ENCODE measurements at regions not wholly inside any gene's neighbourhood (a gene's known extent, or its start where the extent isn't known, plus 50 kb on each side); places are given as distances from the start of the nearest gene placed in this dataset.

DNA sequence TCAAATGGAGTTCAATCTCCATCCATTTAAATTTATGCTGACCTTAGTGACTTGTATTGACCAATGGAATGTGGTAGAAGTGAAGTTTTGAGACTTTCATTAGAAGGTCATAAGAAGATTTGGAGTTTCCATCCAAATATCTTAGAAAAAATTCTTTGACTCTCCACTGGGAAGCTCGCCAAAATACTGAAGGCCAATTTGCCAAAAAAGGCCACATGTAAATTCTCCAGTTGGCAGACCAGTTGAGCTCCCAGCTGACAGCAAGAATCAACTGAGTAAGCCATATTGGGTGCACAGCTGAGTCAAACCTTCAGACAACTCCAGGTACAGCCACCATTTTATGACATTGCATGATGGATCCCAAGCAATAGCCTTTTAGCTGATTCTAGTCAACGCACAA, 228.3 kb upstream of the SETBP1 start:
- Mint-ChIP-seq H3K36me3 (ENCODE audit: insufficient read depth) (no peaks in the 10 kb centered on the region), H3K4me1 (ENCODE audit: low read depth in 2 of 2) (no peaks in the 10 kb centered on the region), H3K4me3 (no peak overlapping the region), H3K9me3 (no peaks in the 10 kb centered on the region), H3K27me3 (no peaks in the 10 kb centered on the region), H3K27ac (no peak overlapping the region)
- no peak for DNase-seq
- ATAC-seq (replicated peaks): no peak

DNA sequence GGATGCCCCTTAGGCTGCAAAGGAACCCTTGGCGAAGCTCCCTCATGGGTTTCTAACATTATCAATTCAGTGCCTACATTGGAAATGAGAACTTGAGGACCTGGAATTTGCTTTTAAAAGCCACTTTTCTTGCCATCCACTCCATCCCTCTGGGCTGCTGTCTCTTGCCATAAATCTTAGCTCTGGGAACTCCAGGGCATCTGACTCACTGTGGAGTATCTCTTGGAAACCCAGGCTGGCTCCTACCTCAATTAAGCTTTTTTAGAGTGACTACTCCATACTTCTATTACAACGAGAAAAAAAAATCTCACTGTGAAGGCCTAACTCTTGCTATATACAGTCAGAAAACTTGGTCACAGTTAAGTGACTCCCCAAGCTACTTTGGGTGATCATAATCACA, 227.2 kb upstream of the SETBP1 start:
- no peaks in the 10 kb centered on the region for H3K4me1 Mint-ChIP-seq (ENCODE audit: low read depth in 2 of 2)
- ATAC-seq (replicated peaks) (no peak), DNase-seq (no peak)
- no peaks in the 10 kb centered on the region for H3K27me3 Mint-ChIP-seq
- H3K4me3 Mint-ChIP-seq: no peak overlapping the region
- no peak overlapping the region for H3K27ac Mint-ChIP-seq
- H3K36me3 Mint-ChIP-seq (ENCODE audit: insufficient read depth): no peaks in the 10 kb centered on the region
- H3K9me3 Mint-ChIP-seq: no peaks in the 10 kb centered on the region

DNA sequence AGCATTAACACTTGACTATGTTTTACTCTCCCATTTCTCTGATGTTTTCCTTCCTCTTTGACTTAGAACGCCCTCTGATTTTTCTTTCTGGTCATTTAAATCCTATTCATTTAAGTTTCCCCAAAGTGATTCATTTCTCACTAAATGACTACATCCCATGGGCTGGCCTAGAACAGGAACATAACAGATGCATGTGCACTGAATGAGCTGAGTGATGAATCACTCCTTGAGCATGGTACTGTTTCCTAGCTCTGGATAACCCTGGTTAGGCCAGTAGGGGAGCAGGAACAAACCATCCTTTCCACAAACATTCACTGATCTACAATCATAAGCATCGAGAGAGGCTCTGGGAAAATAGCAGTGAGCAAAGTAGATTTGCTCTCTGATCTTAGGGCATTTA, 221.9 kb upstream of the SETBP1 start:
- DNase-seq: no peak
- no peak overlapping the region for H3K4me3 Mint-ChIP-seq

DNA sequence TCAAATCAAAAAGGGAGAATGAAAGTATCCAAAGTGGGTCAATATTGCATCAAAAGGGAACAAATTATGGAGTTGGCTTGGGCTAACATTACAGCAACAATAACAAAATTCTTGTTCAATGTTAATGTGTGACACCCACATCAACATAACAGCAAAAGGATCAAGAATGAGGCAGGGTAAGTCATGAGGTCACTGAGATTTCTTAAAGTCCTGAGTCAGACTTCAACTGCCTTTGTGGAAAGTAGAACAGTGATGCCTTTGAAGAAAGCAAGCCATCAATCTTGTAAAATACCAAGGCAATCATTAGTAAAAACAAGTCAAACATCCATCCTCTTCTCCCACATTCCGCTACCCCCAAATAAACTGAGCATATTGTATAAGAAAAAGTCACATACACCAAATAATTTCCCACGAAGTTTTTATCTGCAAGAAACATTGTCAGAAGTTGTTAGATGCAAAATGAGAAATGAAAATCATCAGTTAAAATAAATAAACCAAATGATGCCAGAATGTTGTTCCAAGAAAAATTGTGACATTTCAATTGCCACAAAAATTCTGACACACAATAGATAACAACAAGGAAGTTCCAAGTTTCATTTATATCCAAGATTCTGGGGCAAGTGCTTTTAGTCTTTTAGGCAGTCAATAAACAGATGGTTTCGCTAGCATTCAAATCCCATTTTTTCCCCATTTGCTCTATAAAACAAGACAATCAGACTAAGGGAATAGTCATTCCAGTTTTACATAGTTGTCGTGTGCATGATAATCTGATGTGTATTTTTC, 216.1 kb upstream of the SETBP1 start:
- no peak overlapping the region for H3K27ac Mint-ChIP-seq
- H3K27me3 Mint-ChIP-seq: peaks cover 0 to 6% of the 10 kb centered on the region in 2 donors
- no peak for ATAC-seq (replicated peaks)
- H3K4me3 Mint-ChIP-seq: no peak overlapping the region
- H3K9me3 Mint-ChIP-seq: no peaks in the 10 kb centered on the region
- DNase-seq: no peak
- H3K4me1 Mint-ChIP-seq (ENCODE audit: low read depth in 2 of 2): no peaks in the 10 kb centered on the region
- H3K36me3 Mint-ChIP-seq (ENCODE audit: insufficient read depth): no peaks in the 10 kb centered on the region

More for the DNA sequence above, 221.9 kb upstream of the SETBP1 start:
- no peak for ATAC-seq (replicated peaks)
- no peaks in the 10 kb centered on the region for H3K9me3 Mint-ChIP-seq
- no peaks in the 10 kb centered on the region for H3K4me1 Mint-ChIP-seq (ENCODE audit: low read depth in 2 of 2)
- no peaks in the 10 kb centered on the region for H3K36me3 Mint-ChIP-seq (ENCODE audit: insufficient read depth)
- no peaks in the 10 kb centered on the region for H3K27me3 Mint-ChIP-seq
- no peak overlapping the region for H3K27ac Mint-ChIP-seq

DNA sequence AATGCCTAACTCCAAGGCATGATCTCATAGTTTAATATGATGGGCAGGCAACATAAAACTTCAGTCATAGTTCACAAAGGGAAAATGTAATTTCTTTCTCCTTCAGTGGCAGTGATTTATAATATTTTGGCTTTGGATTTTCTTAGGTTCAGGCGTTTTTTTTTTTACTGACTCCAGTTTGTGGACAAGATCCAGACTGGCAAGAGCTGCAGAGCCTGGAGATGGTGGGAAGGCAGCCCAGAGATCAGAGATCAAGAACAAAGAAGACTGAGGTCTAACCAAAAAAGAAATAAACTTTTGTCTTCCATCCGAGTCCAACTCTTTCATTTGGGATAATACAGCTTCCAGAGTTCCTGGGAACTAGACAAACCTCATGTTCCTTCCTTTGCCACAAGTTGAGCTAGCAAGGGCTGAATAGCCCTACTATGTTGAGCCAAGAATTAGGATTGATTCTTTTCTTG, 215.3 kb upstream of the SETBP1 start:
- no peak for DNase-seq
- Mint-ChIP-seq H3K27me3 (peaks cover 0 to 6% of the 10 kb centered on the region in 2 donors), H3K9me3 (no peaks in the 10 kb centered on the region), H3K4me3 (no peak overlapping the region), H3K27ac (no peak overlapping the region), H3K36me3 (ENCODE audit: insufficient read depth) (no peaks in the 10 kb centered on the region), H3K4me1 (ENCODE audit: low read depth in 2 of 2) (no peaks in the 10 kb centered on the region)
- no peak for ATAC-seq (replicated peaks)

DNA sequence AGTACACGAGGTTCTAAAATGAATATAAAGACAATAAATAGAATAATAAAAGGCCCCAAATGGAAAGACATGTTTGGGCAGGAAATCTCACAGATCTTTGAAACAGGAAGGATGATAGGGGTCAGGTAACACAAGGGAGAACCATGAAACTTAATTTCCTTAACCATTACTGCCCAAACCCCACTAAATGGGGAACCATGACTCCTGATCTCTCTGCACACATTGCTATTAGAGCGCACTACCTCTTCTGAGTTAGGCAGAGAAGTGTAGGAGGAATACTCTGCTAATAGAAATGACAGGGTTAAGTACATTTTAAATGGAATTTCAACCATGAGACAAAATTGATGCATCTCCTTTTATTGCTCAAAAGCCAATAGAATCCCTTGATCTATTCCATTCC, 213.7 kb upstream of the SETBP1 start:
- Mint-ChIP-seq H3K4me1 (ENCODE audit: low read depth in 2 of 2) (no peaks in the 10 kb centered on the region), H3K4me3 (no peak overlapping the region), H3K9me3 (no peaks in the 10 kb centered on the region), H3K27me3 (peaks cover 0 to 6% of the 10 kb centered on the region in 2 donors), H3K27ac (no peak overlapping the region), H3K36me3 (ENCODE audit: insufficient read depth) (no peaks in the 10 kb centered on the region)
- DNase-seq (no peak), ATAC-seq (replicated peaks) (no peak)

DNA sequence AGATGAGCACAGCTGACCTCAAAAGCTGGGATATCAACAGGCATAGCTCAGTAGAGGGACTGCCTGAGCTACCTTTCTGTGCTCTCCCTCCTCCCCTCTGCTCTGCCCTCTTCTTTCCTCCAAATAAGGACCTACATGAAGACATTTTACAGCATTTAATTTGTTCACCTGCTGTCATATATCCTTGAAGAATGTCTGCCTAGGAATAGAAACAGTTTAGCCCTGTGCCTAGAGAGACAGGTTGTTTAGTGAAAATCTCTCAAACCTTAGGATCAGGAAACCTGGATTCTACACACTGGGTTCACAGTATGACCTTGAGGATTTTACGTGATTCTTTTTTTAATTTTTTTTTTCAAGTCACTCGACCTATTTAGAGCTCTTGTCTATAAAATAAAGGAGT, 213.0 kb upstream of the SETBP1 start:
- ATAC-seq (replicated peaks) (no peak), DNase-seq (no peak)
- H3K4me3 Mint-ChIP-seq: no peak overlapping the region
- no peaks in the 10 kb centered on the region for H3K36me3 Mint-ChIP-seq (ENCODE audit: insufficient read depth)
- H3K27ac Mint-ChIP-seq: no peak overlapping the region
- H3K4me1 Mint-ChIP-seq (ENCODE audit: low read depth in 2 of 2): no peaks in the 10 kb centered on the region
- no peaks in the 10 kb centered on the region for H3K9me3 Mint-ChIP-seq
- peaks cover 0 to 6% of the 10 kb centered on the region in 2 donors for H3K27me3 Mint-ChIP-seq

DNA sequence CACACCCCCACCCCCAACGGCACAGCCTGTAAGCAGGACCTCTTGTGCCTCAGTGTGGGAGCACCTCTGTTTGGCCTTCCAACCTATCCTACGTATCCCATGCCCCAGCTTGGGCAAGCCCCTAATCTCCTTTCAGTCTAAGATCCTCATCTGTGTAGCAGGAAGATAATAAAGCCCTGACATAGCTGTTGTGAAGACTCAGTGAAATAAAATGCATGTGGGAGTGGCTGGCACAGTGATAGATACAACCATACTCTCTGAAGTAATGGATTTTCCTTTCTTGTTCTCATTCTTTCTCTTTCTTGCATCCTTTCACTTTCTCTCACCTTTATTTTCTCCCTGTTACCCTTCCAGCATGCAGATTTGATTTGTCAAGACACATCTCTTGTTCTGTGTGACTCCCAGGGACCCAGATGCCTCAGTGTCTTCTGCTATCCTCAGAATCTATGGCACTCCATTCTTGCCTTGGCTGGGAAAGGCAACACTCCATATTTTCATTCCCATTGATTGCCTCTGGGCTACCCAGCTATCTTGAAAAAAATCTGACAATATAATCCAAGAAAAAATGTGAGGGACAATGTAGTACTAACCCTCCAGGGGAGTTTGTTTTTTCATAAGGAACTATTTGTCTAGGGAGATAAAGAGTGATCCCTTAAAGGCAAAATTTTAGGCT, 207.2 kb upstream of the SETBP1 start:
- DNase-seq: no peak
- Mint-ChIP-seq H3K27ac (no peak overlapping the region), H3K4me3 (no peak overlapping the region), H3K36me3 (ENCODE audit: insufficient read depth) (no peaks in the 10 kb centered on the region), H3K4me1 (ENCODE audit: low read depth in 2 of 2) (no peaks in the 10 kb centered on the region), H3K27me3 (peaks cover 11 to 13% of the 10 kb centered on the region in 2 donors), H3K9me3 (peaks cover 0 to 5% of the 10 kb centered on the region in 2 donors)
- no peak for ATAC-seq (replicated peaks)

DNA sequence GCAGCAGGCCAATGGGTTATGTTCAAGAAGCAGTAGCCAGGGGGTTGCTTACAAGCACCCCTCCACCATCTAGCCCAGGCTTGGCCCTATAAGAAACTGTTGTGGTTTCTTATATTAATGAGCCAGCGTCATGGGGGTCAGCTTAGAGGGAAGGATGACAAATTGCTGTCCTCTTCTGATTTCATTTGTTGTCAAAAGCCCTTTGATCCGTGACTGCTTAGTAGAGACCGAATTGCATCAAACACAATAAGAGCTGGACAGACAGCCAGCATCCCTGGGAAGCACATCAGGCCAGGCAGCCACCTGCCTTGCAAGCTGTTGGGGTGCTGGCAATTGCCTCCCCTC, 206.6 kb upstream of the SETBP1 start:
- Mint-ChIP-seq H3K27me3 (peaks cover 11 to 12% of the 10 kb centered on the region in 2 donors), H3K9me3 (peaks cover 0 to 9% of the 10 kb centered on the region in 2 donors), H3K27ac (no peak overlapping the region), H3K4me1 (ENCODE audit: low read depth in 2 of 2) (no peaks in the 10 kb centered on the region), H3K4me3 (no peak overlapping the region), H3K36me3 (ENCODE audit: insufficient read depth) (no peaks in the 10 kb centered on the region)
- DNase-seq: no peak
- no peak for ATAC-seq (replicated peaks)

DNA sequence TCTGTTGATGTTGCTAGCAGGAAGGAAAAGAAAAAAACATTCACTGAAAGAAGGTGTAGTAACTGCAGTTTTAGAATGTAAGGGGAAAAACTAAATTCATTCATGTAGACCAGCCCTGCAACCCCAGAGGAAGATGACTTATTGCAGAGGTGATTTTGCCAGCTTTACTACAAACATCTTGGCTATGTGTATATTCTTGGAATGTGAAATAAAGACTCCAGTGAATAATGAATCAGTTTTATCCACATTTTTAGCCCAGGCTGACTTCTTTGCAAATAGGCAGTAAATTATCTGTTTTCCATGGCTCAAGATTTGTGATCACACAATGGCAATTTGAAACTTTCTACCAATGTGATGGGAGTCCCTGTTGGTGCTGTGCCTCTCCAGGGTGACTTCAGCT, 206.1 kb upstream of the SETBP1 start:
- Mint-ChIP-seq H3K27me3 (peaks cover 11 to 12% of the 10 kb centered on the region in 2 donors), H3K27ac (no peak overlapping the region), H3K36me3 (ENCODE audit: insufficient read depth) (no peaks in the 10 kb centered on the region), H3K4me1 (ENCODE audit: low read depth in 2 of 2) (no peaks in the 10 kb centered on the region), H3K4me3 (no peak overlapping the region), H3K9me3 (peaks cover 0 to 9% of the 10 kb centered on the region in 2 donors)
- DNase-seq (no peak), ATAC-seq (replicated peaks) (no peak)

DNA sequence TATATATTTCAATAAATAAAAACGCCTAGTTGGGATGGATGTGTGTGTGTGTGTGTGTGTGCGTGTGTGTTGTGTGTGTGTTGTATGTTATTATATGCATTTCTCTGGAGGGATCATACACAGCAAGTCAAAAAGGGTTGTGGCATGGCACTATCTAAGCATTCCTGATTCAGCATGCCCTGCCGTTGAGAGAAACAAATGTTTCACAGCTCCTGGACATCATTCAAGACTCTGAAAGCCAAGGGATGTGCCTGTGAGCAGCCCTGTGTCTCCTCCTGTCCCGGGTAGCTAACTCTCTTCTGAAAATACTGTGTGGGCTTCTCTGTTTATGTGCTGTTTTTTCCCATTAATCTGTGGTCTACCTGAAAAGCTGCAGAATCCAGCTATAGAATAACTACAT, 197.9 kb upstream of the SETBP1 start:
- DNase-seq: no peak
- peaks cover 3% of the 10 kb centered on the region for H3K36me3 Mint-ChIP-seq (ENCODE audit: insufficient read depth)
- no peak for ATAC-seq (replicated peaks)
- no peak overlapping the region for H3K4me3 Mint-ChIP-seq
- no peak overlapping the region for H3K27ac Mint-ChIP-seq
- peaks cover 0 to 9% of the 10 kb centered on the region in 2 donors for H3K9me3 Mint-ChIP-seq
- peaks cover 5 to 13% of the 10 kb centered on the region in 2 donors for H3K27me3 Mint-ChIP-seq
- no peaks in the 10 kb centered on the region for H3K4me1 Mint-ChIP-seq (ENCODE audit: low read depth in 2 of 2)

DNA sequence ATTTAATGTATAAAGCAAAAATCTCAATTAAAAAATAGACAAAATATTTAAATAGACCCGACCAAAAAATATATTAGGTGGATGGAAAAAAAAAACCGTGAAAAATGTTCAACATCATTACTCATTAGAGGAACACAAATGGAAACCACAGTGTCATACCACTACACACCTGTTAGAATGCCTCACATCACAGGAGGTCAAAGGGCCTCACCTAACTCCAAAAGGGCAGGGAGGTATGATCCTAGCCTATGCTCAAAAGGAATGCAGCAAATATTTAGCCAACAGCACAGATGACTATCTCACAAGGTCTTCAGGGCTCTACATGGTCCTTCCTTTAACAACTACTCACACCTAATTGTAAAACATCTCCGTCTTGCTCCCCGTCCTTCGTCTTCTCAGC, 185.5 kb upstream of the SETBP1 start:
- DNase-seq: no peak
- Mint-ChIP-seq H3K27ac (no peak overlapping the region), H3K4me1 (ENCODE audit: low read depth in 2 of 2) (no peaks in the 10 kb centered on the region), H3K4me3 (no peak overlapping the region), H3K36me3 (ENCODE audit: insufficient read depth) (no peaks in the 10 kb centered on the region), H3K9me3 (no peaks in the 10 kb centered on the region), H3K27me3 (peaks cover 0 to 6% of the 10 kb centered on the region in 2 donors)
- no peak for ATAC-seq (replicated peaks)

DNA sequence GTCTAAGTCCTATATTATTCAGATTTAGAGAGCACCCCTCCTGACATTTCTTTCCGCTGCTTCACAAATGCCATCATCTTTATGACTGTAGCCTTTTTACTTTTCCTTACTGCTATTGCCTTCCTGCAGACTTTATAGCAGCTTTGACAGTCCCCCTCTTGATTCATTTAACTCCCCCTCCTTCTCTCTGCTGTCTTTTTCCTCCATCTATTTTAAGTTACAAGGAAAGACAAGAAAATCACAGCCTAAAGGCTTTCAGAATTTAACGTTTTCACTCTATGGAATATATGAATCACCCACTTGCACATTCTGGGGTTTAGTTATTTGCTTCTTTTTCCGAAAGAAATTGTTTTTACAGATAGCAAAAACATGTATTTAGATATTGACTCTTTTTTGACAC, 183.4 kb upstream of the SETBP1 start:
- H3K4me1 Mint-ChIP-seq (ENCODE audit: low read depth in 2 of 2): peaks cover 0 to 6% of the 10 kb centered on the region in 2 donors
- no peak overlapping the region for H3K27ac Mint-ChIP-seq

More for the DNA sequence above, 183.4 kb upstream of the SETBP1 start:
- Mint-ChIP-seq H3K27me3 (peaks cover 0 to 6% of the 10 kb centered on the region in 2 donors), H3K36me3 (ENCODE audit: insufficient read depth) (no peaks in the 10 kb centered on the region), H3K9me3 (no peaks in the 10 kb centered on the region), H3K4me3 (no peak overlapping the region)
- ATAC-seq (replicated peaks): no peak
- DNase-seq: no peak
